Spleen (tissue), 11 donors: ENCODE measurements at regions not wholly inside any gene's neighbourhood (a gene's known extent, or its start where the extent isn't known, plus 50 kb on each side); places are given as distances from the start of the nearest gene placed in this dataset.
"Not testable (repeated sequence)": the region's sequence is repeated elsewhere in the genome, so short reads cannot be mapped to it uniquely, and the experiment has no call there.

Source experiments
- DNase-seq: peaks from one replicate; pipeline ENCODE4 v3.0.0-alpha.2; 2020
- H3K27ac ChIP-seq, 8 donors: fragments of 200-600 bp; sonication (generic) in 7 of 8; 1 replicate in 4 of 8; 2 replicates in 4 of 8; pipeline versions ENCODE4 v1.5.0 to v1.8.0; 2016 to 2021; ENCODE audit warnings: inconsistent platforms in 4 of 8, mild to moderate bottlenecking in 4 of 8, moderate library complexity in 1 of 8
- H3K27me3 ChIP-seq, 7 donors: fragments of 200-600 bp; sonication (generic) in 6 of 7; replicated peaks in 1 of 7; 1 replicate in 4 of 7; 2 replicates in 3 of 7; pipeline versions ENCODE4 v1.5.0 to v1.8.0; 2016 to 2021; ENCODE audit warnings: inconsistent platforms in 3 of 7, mild to moderate bottlenecking in 1 of 7
- H3K36me3 ChIP-seq, 6 donors: fragments of 200-600 bp; sonication (generic) in 5 of 6; 1 replicate in 4 of 6; 2 replicates in 2 of 6; pipeline versions ENCODE4 v1.5.0 to v1.8.0; 2016 to 2021; ENCODE audit warnings: inconsistent platforms in 2 of 6
- H3K4me1 ChIP-seq, 6 donors: fragments of 200-600 bp; sonication (generic) in 5 of 6; 1 replicate in 3 of 6; 2 replicates in 3 of 6; pipeline versions ENCODE4 v1.5.0 to v1.8.0; 2016 to 2021; ENCODE audit warnings: inconsistent platforms in 3 of 6
- H3K4me3 ChIP-seq, 8 donors: fragments of 200-600 bp; sonication (generic) in 7 of 8; 1 replicate in 4 of 8; 2 replicates in 4 of 8; pipeline versions ENCODE4 v1.5.0 to v1.8.0; 2016 to 2021; ENCODE audit warnings: inconsistent platforms in 4 of 8, mild to moderate bottlenecking in 4 of 8, moderate library complexity in 2 of 8
- H3K9me3 ChIP-seq, 8 donors: fragments of 200-600 bp; sonication (generic) in 7 of 8; 1 replicate in 4 of 8; 2 replicates in 4 of 8; pipeline versions ENCODE4 v1.5.0 to v1.8.0; 2016 to 2021; ENCODE audit warnings: inconsistent platforms in 4 of 8
- CTCF ChIP-seq, 11 experiments: fragments of 200-600 bp in 7 of 11; fragments of 450-650 bp in 4 of 11; sonication (generic) in 4 of 11; IDR thresholded peaks in 8 of 11; conservative IDR thresholded peaks in 3 of 11; 1 replicate in 7 of 11; 2 replicates in 4 of 11; pipeline versions ENCODE4 v1.4.0 to v1.8.0; 2016 to 2021; ENCODE audit warnings: antibody characterized with exemption in 11 of 11, inconsistent platforms in 4 of 11, mild to moderate bottlenecking in 1 of 11
- POLR2A ChIP-seq, 3 donors: fragments of 450-650 bp; IDR thresholded peaks; one replicate each; pipeline ENCODE4 v1.5.1; 2017; ENCODE audit warnings: antibody characterized with exemption in 3 of 3, mild to moderate bottlenecking in 1 of 3
- POLR2AphosphoS5 ChIP-seq, 3 donors: sonication (generic); formaldehyde crosslinking; IDR thresholded peaks; one replicate each; pipeline ENCODE4 v1.5.1; 2017; ENCODE audit warnings: antibody characterized with exemption in 3 of 3
- WGBS, 5 donors: extraction: QIAGEN DNeasy Blood & Tissue Kit in 3 of 5; methylation state at CpG; one replicate each; pipeline versions ENCODE4 v1.1.5 to v1.1.7; 2013 to 2018; 5-methylcytosine and 5-hydroxymethylcytosine counted together
- intact Hi-C: fragments of 100-400 bp; cut with DNase I; formaldehyde crosslinking; loops from one replicate; pipeline ENCODE4 v1.15.0; 2023; ENCODE audit warnings: low total_unique reads
- donor health status: healthy with polysubstance abuse.
- donor health status: DM: no; HTN: no; CAD: no; lungs with moderate emphysema.
- donor health status: DM: no; HTN: no; CAD: no.
- donor health status: Bipolar disorder and iron deficiency.
- donor health status: healthy.
- donor health status: DM: no; HTN: no; CAD: no.
- donor health status: DM: yes; HTN: yes; CAD: no.

DNA sequence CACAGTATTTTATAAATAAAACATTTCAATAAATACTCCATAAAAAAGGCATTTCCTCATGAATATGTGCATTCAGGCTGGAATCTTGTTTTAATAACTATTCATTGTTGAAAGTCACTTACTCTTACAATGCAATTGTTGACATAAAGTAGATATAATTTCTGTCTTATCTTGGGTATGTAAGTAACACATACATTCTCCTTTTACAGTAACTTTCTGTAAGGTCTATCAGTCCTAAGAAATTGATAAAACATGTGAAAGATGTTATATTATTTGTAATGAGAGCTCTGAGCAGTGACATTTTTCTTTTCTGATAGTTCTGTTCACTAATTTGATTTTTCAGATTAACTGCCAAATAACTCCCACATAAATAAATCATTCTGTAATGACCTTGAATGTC, 1249.2 kb downstream of the STIM2 start:
- no peaks in the 10 kb centered on the region for H3K27me3 ChIP-seq
- peaks cover 0 to 23% (median 5%) of the 10 kb centered on the region in 8 donors for H3K9me3 ChIP-seq
- H3K27ac ChIP-seq, result no peak overlapping the region
- no peak for DNase-seq
- no peak overlapping the region for H3K4me3 ChIP-seq
- intact Hi-C loops, result no loop called here
- H3K4me1 ChIP-seq, result no peaks in the 10 kb centered on the region
- TF ChIP-seq POLR2A (IDR thresholded peaks at IDR 0.05) (no peak), POLR2AphosphoS5 (IDR thresholded peaks at IDR 0.05) (no peak), CTCF (IDR thresholded peaks at IDR 0.05 in 8 of 11, conservative IDR thresholded peaks at IDR 0.05 in 3 of 11) (no peak)
- no peaks in the 10 kb centered on the region for H3K36me3 ChIP-seq

GRCh38 chr4:28112691-28113335, 1252.2 kb downstream of the STIM2 start:
- peak; percentile 64 for DNase-seq
- H3K4me3 ChIP-seq, H3K27me3 ChIP-seq, H3K27ac ChIP-seq, intact Hi-C loops, H3K36me3 ChIP-seq, H3K4me1 ChIP-seq: not testable (repeated sequence)
- WGBS, 5 donors, result 94 to 99% (median 94%) methylated on average over 23 to 29 of the region's 29 CpGs
- H3K9me3 ChIP-seq, result peaks cover 0 to 46% (median 14%) of the 10 kb centered on the region in 8 donors

DNA sequence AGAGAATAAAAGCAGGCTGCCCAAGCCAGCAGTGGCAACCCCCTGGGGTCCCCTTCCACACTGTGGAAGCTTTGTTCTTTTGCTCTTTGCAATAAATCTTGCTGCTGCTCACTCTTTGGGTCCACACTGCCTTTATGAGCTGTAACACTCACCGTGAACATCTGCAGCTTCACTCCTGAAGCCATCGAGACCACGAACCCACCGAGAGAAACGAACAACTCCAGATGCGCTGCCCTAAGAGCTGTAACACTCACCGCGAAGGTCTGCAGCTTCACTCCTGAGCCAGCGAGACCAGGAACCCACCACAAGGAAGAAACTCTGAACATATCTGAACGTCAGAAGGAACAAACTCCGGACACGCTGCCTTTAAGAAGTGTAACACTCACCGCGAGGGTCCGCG, 1252.9 kb downstream of the STIM2 start:
- peak; percentile 18 for DNase-seq
- H3K36me3 ChIP-seq, H3K4me3 ChIP-seq, H3K27me3 ChIP-seq, H3K4me1 ChIP-seq, intact Hi-C loops, H3K27ac ChIP-seq: not testable (repeated sequence)
- whole genome bisulfite sequencing, 5 donors, result 68 to 88% (median 84%) methylated on average over 16 of the region's 16 CpGs
- peaks cover 0 to 46% (median 14%) of the 10 kb centered on the region in 8 donors for H3K9me3 ChIP-seq

- intact Hi-C loops, H3K4me1 ChIP-seq, H3K36me3 ChIP-seq, H3K27me3 ChIP-seq, H3K4me3 ChIP-seq, H3K27ac ChIP-seq: not testable (repeated sequence)
- peak; percentile 33 for DNase-seq
- 37 to 63% (median 41%) methylated on average over 11 to 12 of the region's 12 CpGs for WGBS, 5 donors
- peaks cover 0 to 46% (median 14%) of the 10 kb centered on the region in 8 donors for H3K9me3 ChIP-seq
These were observed 1256.0 kb downstream of the STIM2 start for GRCh38 chr4:28116526-28117083.

DNA sequence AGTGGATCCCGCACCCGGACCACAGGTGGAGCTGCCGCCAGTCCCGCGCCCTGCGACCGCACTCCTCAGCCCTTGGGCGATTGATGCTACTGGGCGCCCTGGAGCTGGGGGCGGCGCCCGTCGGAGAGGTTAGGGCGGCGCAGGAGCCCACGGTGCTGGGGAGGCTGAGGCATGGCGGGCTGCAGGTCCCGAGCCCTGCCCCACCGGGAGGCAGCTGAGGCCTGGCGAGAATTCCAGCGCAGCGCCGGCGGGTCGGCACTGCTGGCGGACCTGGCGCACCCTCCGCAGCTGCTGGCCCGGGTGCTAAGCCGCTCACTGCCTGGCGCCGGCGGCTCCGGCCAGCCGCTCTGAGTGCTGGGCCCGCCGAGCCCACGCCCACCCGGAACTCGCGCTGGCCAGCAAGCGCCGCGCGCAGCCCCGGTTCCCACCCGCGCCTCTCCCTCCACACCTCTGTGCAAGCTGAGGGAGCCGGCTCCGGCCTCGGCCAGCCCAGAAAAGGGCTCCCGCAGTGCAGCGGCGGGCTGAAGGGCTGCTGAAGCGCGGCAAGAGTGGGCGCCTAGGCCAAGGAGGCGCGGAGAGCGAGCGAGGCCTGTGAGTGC, 1256.5 kb downstream of the STIM2 start:
- no peak for TF ChIP-seq POLR2AphosphoS5 (IDR thresholded peaks at IDR 0.05)
- no peak for TF ChIP-seq POLR2A (IDR thresholded peaks at IDR 0.05)
- no peak for TF ChIP-seq CTCF (IDR thresholded peaks at IDR 0.05 in 8 of 11, conservative IDR thresholded peaks at IDR 0.05 in 3 of 11)
- H3K9me3 ChIP-seq, result peaks cover 0 to 46% (median 14%) of the 10 kb centered on the region in 8 donors
- no peaks in the 10 kb centered on the region for H3K4me1 ChIP-seq
- no peaks in the 10 kb centered on the region for H3K36me3 ChIP-seq
- no peak overlapping the region for H3K27ac ChIP-seq
- H3K4me3 ChIP-seq, result no peak overlapping the region
- peak; percentile 57 for DNase-seq
- H3K27me3 ChIP-seq, result no peaks in the 10 kb centered on the region
- WGBS, 5 donors, result 89 to 95% (median 94%) methylated on average over 46 to 61 of the region's 61 CpGs
- intact Hi-C loops, result no loop called here
